ENCODE measurements at regions not wholly inside any gene's neighbourhood (a gene's known extent, or its start where the extent isn't known, plus 50 kb on each side); places are given as distances from the start of the nearest gene placed in this dataset.
"Not testable (repeated sequence)": the region's sequence is repeated elsewhere in the genome, so short reads cannot be mapped to it uniquely, and the experiment has no call there.

DNA sequence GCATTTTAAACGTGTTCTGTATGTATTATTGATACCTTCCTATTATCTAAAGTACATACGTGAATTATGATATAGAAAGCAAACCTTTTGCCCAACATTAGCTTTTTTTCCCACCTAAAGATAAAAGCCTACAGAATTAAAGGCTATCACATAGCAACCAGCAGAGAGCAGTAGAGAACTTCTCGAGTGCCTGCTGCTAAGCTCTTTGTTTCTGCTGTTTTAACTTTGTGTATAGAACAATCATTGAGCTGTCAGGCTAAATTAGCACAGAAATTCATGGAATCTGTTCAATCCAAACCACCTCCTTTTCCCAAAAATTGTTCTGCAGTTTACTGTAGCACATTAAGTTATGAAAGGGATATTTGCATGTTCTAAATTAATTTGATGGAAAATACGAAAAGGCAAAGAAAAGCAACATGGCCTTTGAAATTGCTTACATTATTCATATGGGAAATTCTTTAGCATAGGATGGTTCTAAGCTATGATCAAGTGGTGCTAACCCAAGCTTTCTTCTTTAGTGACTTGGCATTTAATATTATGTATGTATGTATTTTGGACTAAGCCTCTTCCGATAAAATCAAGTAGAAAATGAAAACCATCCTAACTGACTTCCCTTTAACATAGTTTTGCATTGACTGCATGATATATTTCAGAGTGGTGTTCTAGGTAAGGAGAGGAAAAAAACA, 1288.5 kb downstream of the GATA3 start:
- no peak overlapping the region for H3K27ac ChIP-seq
- TF ChIP-seq CHD2 (IDR thresholded peaks at IDR 0.05; ENCODE audit: low read length, partially characterized antibody) (no peak), PHF8 (IDR thresholded peaks at IDR 0.05; ENCODE audit: borderline replicate concordance, low read depth) (no peak), CEBPB (IDR thresholded peaks at IDR 0.05) (no peak), HOXA7 (CRISPR knock-in tag; IDR thresholded peaks at IDR 0.05) (no peak), TFCP2L1 (CRISPR knock-in tag; IDR thresholded peaks at IDR 0.05) (no peak), RAD21 (conservative IDR thresholded peaks at IDR 0.05 in 1 of 2, IDR thresholded peaks at IDR 0.05 in 1 of 2) (peak; percentile 63 to 69), RNF2 (IDR thresholded peaks at IDR 0.05; ENCODE audit: borderline replicate concordance, low read depth) (no peak), CBX2 (IDR thresholded peaks at IDR 0.05; ENCODE audit: borderline replicate concordance, low read depth) (no peak), HOXB13 (CRISPR knock-in tag; IDR thresholded peaks at IDR 0.05; ENCODE audit: low read depth) (no peak), ZSCAN20 (CRISPR knock-in tag; IDR thresholded peaks at IDR 0.05) (no peak), HDAC2 (IDR thresholded peaks at IDR 0.05) (no peak), EP300 (IDR thresholded peaks at IDR 0.05) (no peak), SMC3 (IDR thresholded peaks at IDR 0.05) (peak; percentile 44; the same call in 2 of the 3 replicates)
- TF ChIP-seq, protein P1, sequence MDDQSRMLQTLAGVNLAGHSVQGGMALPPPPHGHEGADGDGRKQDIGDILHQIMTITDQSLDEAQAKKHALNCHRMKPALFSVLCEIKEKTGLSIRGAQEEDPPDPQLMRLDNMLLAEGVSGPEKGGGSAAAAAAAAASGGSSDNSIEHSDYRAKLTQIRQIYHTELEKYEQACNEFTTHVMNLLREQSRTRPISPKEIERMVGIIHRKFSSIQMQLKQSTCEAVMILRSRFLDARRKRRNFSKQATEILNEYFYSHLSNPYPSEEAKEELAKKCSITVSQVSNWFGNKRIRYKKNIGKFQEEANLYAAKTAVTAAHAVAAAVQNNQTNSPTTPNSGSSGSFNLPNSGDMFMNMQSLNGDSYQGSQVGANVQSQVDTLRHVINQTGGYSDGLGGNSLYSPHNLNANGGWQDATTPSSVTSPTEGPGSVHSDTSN (IDR thresholded peaks at IDR 0.05): no peak
- TF ChIP-seq, protein P2, sequence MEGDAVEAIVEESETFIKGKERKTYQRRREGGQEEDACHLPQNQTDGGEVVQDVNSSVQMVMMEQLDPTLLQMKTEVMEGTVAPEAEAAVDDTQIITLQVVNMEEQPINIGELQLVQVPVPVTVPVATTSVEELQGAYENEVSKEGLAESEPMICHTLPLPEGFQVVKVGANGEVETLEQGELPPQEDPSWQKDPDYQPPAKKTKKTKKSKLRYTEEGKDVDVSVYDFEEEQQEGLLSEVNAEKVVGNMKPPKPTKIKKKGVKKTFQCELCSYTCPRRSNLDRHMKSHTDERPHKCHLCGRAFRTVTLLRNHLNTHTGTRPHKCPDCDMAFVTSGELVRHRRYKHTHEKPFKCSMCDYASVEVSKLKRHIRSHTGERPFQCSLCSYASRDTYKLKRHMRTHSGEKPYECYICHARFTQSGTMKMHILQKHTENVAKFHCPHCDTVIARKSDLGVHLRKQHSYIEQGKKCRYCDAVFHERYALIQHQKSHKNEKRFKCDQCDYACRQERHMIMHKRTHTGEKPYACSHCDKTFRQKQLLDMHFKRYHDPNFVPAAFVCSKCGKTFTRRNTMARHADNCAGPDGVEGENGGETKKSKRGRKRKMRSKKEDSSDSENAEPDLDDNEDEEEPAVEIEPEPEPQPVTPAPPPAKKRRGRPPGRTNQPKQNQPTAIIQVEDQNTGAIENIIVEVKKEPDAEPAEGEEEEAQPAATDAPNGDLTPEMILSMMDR (IDR thresholded peaks at IDR 0.05): peak; percentile 51
- TF ChIP-seq, protein P3, sequence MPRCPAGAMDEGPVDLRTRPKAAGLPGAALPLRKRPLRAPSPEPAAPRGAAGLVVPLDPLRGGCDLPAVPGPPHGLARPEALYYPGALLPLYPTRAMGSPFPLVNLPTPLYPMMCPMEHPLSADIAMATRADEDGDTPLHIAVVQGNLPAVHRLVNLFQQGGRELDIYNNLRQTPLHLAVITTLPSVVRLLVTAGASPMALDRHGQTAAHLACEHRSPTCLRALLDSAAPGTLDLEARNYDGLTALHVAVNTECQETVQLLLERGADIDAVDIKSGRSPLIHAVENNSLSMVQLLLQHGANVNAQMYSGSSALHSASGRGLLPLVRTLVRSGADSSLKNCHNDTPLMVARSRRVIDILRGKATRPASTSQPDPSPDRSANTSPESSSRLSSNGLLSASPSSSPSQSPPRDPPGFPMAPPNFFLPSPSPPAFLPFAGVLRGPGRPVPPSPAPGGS (IDR thresholded peaks at IDR 0.05): no peak
- TF ChIP-seq, protein P4, sequence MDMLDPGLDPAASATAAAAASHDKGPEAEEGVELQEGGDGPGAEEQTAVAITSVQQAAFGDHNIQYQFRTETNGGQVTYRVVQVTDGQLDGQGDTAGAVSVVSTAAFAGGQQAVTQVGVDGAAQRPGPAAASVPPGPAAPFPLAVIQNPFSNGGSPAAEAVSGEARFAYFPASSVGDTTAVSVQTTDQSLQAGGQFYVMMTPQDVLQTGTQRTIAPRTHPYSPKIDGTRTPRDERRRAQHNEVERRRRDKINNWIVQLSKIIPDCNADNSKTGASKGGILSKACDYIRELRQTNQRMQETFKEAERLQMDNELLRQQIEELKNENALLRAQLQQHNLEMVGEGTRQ (IDR thresholded peaks at IDR 0.05): no peak
- ChIA-PET CTCF (interaction anchor here (0.6 to 2.0 kb wide), 17 partner anchors 8 to 1928 kb away, joined by 3 to 9 read pairs (median 3); no protein-coding TSS in a partner anchor), POLR2A (no interaction called here)
- no peak overlapping the region for H3K4me2 ChIP-seq
- H3K4me3 ChIP-seq: no peak overlapping the region
- DNase-seq (ENCODE audit: low read depth in 1 of 2, low spot score in 1 of 2) (peak in 1 of 2 experiments; percentile 36), FAIRE-seq (peak; percentile 43), ATAC-seq (peak in 1 of 2 experiments; percentile 66; a peak in 2 of 6 replicates)
- no peaks in the 10 kb centered on the region for H3K4me1 ChIP-seq
- WGBS (ENCODE audit: missing lambda C conversion rate): 15% methylated on average over 5 of the region's 5 CpGs
- no peaks in the 10 kb centered on the region for H3K9me3 ChIP-seq

DNA sequence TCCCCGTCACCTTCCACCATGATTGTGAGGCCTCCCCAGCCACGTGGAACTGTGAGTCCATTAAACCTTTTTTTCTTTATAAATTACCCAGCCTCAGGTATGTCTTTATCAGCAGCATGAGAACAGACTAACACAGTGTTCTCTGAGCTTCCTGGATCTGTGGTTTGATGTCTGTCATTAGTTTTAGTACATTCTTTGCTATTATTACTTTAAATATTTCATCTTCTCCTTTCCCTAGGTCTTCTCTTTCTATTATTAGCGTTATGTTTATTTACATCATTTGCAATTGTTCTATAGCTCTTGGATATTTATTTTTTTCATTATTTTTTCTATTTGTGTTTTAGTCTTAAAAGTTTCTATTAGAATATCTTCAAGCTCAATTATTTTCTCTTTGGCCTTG, 1293.4 kb downstream of the GATA3 start:
- 25% methylated on average over 3 of the region's 3 CpGs for WGBS (ENCODE audit: missing lambda C conversion rate)
- POLR2A ChIA-PET; H3K4me2 ChIP-seq; DNase-seq (ENCODE audit: low read depth in 1 of 2, low spot score in 1 of 2); H3K27ac ChIP-seq; FAIRE-seq; ATAC-seq; H3K4me3 ChIP-seq; CTCF ChIA-PET; H3K4me1 ChIP-seq; H3K9me3 ChIP-seq: not testable (repeated sequence)

DNA sequence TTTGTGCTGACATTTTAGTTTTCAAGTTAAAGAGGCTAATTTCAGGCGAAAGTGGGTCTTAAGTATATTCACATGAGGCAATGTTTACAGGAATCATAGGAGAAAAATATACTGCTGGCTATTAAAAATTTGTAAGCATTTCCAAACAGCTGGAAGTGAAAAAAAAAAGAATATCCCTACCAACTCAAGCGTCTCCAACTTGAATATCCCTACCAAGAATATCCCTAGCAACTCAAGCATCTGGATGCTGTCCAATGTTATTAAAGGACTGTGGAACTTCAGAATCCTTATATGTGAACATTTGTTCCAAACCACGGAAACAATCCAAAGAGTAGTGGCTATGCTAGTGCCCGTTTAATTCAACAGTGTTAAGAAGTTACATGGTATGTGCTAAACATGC, 1303.0 kb downstream of the GATA3 start:
- Histone ChIP-seq H3K4me3 (no peak overlapping the region), H3K4me1 (no peaks in the 10 kb centered on the region), H3K9me3 (no peaks in the 10 kb centered on the region), H3K27ac (no peak overlapping the region), H3K4me2 (no peak overlapping the region)
- FAIRE-seq: no peak
- CTCF ChIA-PET: no interaction called here
- no peak for DNase-seq (ENCODE audit: low read depth in 1 of 2, low spot score in 1 of 2)
- 9% methylated on average over 4 of the region's 4 CpGs for WGBS (ENCODE audit: missing lambda C conversion rate)
- POLR2A ChIA-PET: no interaction called here
- no peak for ATAC-seq
- TF ChIP-seq HEYL (CRISPR knock-in tag; IDR thresholded peaks at IDR 0.05) (no peak), HDAC2 (IDR thresholded peaks at IDR 0.05) (no peak), ZSCAN20 (CRISPR knock-in tag; IDR thresholded peaks at IDR 0.05) (no peak), HOXB5 (CRISPR knock-in tag; IDR thresholded peaks at IDR 0.05) (no peak), CBX2 (IDR thresholded peaks at IDR 0.05; ENCODE audit: borderline replicate concordance, low read depth) (no peak), CEBPB (IDR thresholded peaks at IDR 0.05) (no peak), FOXS1 (CRISPR knock-in tag; IDR thresholded peaks at IDR 0.05) (no peak), KDM1A (IDR thresholded peaks at IDR 0.05; ENCODE audit: low read depth) (no peak), TFCP2L1 (CRISPR knock-in tag; IDR thresholded peaks at IDR 0.05) (no peak), CBX8 (IDR thresholded peaks at IDR 0.05) (no peak)
- TF ChIP-seq, protein P4 (IDR thresholded peaks at IDR 0.05): no peak
- TF ChIP-seq, protein P5, sequence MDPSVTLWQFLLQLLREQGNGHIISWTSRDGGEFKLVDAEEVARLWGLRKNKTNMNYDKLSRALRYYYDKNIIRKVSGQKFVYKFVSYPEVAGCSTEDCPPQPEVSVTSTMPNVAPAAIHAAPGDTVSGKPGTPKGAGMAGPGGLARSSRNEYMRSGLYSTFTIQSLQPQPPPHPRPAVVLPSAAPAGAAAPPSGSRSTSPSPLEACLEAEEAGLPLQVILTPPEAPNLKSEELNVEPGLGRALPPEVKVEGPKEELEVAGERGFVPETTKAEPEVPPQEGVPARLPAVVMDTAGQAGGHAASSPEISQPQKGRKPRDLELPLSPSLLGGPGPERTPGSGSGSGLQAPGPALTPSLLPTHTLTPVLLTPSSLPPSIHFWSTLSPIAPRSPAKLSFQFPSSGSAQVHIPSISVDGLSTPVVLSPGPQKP (IDR thresholded peaks at IDR 0.05; ENCODE audit: low read depth, low read length): no peak
